ENCODE measurements at regions not wholly inside any gene's neighbourhood (a gene's known extent, or its start where the extent isn't known, plus 50 kb on each side); places are given as distances from the start of the nearest gene placed in this dataset.

- DNase-seq (no peak), ATAC-seq (no peak)
- intact Hi-C loops (cut with DNase I) = no loop called here
- Histone ChIP-seq H3K9me3 (peaks cover 0 to 20% (median 0%) of the 10 kb centered on the region in 12 donors), H3K4me3 (no peak overlapping the region), H3K36me3 (no peaks in the 10 kb centered on the region), H3K27me3 (no peaks in the 10 kb centered on the region), H3K27ac (peak overlapping the region in 1 of 12 donors; percentile 82), H3K4me1 (peaks cover 0 to 15% (median 1%) of the 10 kb centered on the region in 12 donors)
- no peak for TF ChIP-seq CTCF (IDR thresholded peaks at IDR 0.05)
- 57 to 71% (median 69%) methylated on average over 2 of the region's 2 CpGs for WGBS, 4 donors
These were observed 505.0 kb upstream of the ID2 start for GRCh38 chr2:8176887-8177286.

GRCh38 chr2:8177566-8177965 lies 504.3 kb upstream of the ID2 start:
- no peak for DNase-seq

GRCh38 chr2:8178911-8179310 lies 502.9 kb upstream of the ID2 start:
- H3K4me3 ChIP-seq = no peak overlapping the region
- H3K9me3 ChIP-seq = peaks cover 0 to 20% (median 0%) of the 10 kb centered on the region in 12 donors
- 82 to 92% (median 90%) methylated on average over 7 of the region's 7 CpGs for WGBS, 4 donors
- DNase-seq (no peak), ATAC-seq (no peak)
- no peaks in the 10 kb centered on the region for H3K36me3 ChIP-seq
- peaks cover 0 to 13% (median 0%) of the 10 kb centered on the region in 12 donors for H3K4me1 ChIP-seq
- intact Hi-C loops (cut with DNase I) = no loop called here
- no peaks in the 10 kb centered on the region for H3K27me3 ChIP-seq
- no peak overlapping the region for H3K27ac ChIP-seq
- TF ChIP-seq POLR2A (IDR thresholded peaks at IDR 0.05) = no peak
- no peak for TF ChIP-seq CTCF (IDR thresholded peaks at IDR 0.05)

More at GRCh38 chr2:8177566-8177965, 504.3 kb upstream of the ID2 start:
- ATAC-seq = no peak
- WGBS, 4 donors = 85 to 89% (median 87%) methylated on average over 2 of the region's 2 CpGs
- Histone ChIP-seq H3K36me3 (no peaks in the 10 kb centered on the region), H3K27ac (peak overlapping the region in 1 of 12 donors; percentile 38), H3K27me3 (no peaks in the 10 kb centered on the region), H3K4me1 (peaks cover 0 to 15% (median 0%) of the 10 kb centered on the region in 12 donors), H3K4me3 (no peak overlapping the region), H3K9me3 (peaks cover 0 to 20% (median 0%) of the 10 kb centered on the region in 12 donors)
- intact Hi-C loops (cut with DNase I) = no loop called here
- no peak for TF ChIP-seq CTCF (IDR thresholded peaks at IDR 0.05)
- TF ChIP-seq POLR2A (IDR thresholded peaks at IDR 0.05) = no peak

GRCh38 chr2:8189316-8189715 lies 492.5 kb upstream of the ID2 start:
- Histone ChIP-seq H3K27me3 (no peaks in the 10 kb centered on the region), H3K4me3 (no peak overlapping the region), H3K9me3 (peaks cover 0 to 8% (median 0%) of the 10 kb centered on the region in 12 donors), H3K36me3 (no peaks in the 10 kb centered on the region), H3K27ac (no peak overlapping the region), H3K4me1 (peaks cover 0 to 9% (median 0%) of the 10 kb centered on the region in 12 donors)
- ATAC-seq = no peak
- no peak for DNase-seq
- TF ChIP-seq POLR2A (IDR thresholded peaks at IDR 0.05) (no peak), CTCF (IDR thresholded peaks at IDR 0.05) (no peak)
- intact Hi-C loops (cut with DNase I) = no loop called here
- 88 to 93% (median 92%) methylated on average over 6 of the region's 6 CpGs for WGBS, 4 donors

Data from heart left ventricle (tissue), 16 donors.